ENCODE measurements at regions not wholly inside any gene's neighbourhood (a gene's known extent, or its start where the extent isn't known, plus 50 kb on each side); places are given as distances from the start of the nearest gene placed in this dataset.

DNA sequence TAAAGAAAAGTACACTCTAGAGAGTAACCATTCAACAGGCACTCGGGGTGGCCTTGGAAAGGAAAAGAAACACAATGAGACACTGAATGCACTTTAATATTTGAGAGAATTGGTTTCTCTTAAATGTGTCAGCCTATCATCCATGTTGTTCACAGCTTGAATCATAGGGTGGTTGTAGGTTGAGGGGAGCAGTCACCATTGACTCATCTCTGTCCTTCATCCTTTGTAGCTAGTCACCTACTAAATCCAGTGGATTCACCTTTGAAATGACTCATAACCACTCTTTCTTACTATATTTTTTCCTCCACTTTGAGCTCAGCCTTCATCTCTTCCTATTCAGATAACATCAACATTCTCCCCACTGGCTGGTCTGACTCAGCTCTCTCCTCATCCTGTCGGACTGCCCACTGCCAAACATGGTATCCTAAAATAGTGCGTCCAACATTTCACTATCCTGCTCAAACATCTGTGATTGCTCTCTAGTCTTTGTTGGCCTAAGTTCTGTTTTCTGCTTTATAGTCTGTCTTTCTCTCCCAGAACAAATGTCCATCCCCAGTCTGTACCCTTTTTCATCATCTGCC, 182.7 kb upstream of the GADL1 start:
- Mint-ChIP-seq H3K9me3 (peaks cover 9% of the 10 kb centered on the region), H3K36me3 (peaks cover 3% of the 10 kb centered on the region), H3K4me1 (peaks cover 2% of the 10 kb centered on the region), H3K4me3 (no peak overlapping the region), H3K27ac (no peak overlapping the region), H3K27me3 (ENCODE audit: low read depth) (no peaks in the 10 kb centered on the region)
- DNase-seq (ENCODE audit: low spot score in 2 of 2, unreplicated experiment in 2 of 2) = no peak
- TF ChIP-seq, protein P1, sequence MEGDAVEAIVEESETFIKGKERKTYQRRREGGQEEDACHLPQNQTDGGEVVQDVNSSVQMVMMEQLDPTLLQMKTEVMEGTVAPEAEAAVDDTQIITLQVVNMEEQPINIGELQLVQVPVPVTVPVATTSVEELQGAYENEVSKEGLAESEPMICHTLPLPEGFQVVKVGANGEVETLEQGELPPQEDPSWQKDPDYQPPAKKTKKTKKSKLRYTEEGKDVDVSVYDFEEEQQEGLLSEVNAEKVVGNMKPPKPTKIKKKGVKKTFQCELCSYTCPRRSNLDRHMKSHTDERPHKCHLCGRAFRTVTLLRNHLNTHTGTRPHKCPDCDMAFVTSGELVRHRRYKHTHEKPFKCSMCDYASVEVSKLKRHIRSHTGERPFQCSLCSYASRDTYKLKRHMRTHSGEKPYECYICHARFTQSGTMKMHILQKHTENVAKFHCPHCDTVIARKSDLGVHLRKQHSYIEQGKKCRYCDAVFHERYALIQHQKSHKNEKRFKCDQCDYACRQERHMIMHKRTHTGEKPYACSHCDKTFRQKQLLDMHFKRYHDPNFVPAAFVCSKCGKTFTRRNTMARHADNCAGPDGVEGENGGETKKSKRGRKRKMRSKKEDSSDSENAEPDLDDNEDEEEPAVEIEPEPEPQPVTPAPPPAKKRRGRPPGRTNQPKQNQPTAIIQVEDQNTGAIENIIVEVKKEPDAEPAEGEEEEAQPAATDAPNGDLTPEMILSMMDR (IDR thresholded peaks at IDR 0.05; ENCODE audit: unreplicated experiment) = no peak

DNA sequence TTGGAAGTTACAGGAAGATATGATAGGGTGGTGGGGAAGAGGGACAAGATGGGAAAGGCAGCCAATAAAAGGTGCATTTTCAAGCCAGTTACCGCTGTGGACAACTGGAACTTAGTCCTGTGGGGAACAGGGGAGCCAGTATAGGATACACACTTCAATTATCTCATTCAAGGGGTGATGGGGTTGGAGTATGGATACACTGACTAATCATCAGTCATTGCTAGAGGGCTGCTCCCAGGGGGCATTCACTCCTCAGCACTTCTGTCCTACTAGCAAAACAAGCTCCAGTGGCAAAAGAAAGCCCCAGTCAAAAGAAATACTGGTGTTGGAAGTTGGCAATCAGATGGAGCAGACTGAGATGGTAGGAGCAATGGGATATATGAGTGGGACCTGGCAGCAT, 183.4 kb upstream of the GADL1 start:
- Mint-ChIP-seq H3K9me3 (peaks cover 4% of the 10 kb centered on the region), H3K4me1 (peaks cover 2% of the 10 kb centered on the region), H3K4me3 (no peak overlapping the region), H3K27me3 (ENCODE audit: low read depth) (no peaks in the 10 kb centered on the region), H3K27ac (no peak overlapping the region), H3K36me3 (no peaks in the 10 kb centered on the region)
- no peak for DNase-seq (ENCODE audit: low spot score in 2 of 2, unreplicated experiment in 2 of 2)
- TF ChIP-seq, protein P1 (IDR thresholded peaks at IDR 0.05; ENCODE audit: unreplicated experiment) = no peak

DNA sequence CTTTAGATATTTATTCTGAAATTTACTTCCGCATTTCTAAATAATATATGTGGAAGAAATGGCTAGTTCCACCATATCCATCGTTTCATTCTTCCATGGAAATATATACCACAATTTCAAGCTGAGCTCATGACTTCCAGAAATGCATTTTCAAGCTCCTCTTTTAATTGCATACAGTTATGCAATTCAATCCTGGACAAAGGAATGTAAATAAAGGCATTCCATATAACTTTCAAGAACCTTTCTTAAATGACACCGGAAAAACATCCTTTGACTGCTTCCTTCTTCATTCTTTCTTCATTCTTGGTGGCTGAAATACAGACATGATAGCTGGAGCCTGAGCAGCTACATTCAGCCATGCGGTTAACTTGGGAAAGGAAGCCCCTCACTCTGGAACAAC, 185.2 kb upstream of the GADL1 start:
- H3K4me3 Mint-ChIP-seq = no peak overlapping the region
- no peaks in the 10 kb centered on the region for H3K36me3 Mint-ChIP-seq
- H3K4me1 Mint-ChIP-seq = peaks cover 2% of the 10 kb centered on the region
- no peak overlapping the region for H3K27ac Mint-ChIP-seq
- TF ChIP-seq, protein P1 (IDR thresholded peaks at IDR 0.05; ENCODE audit: unreplicated experiment) = no peak
- no peaks in the 10 kb centered on the region for H3K27me3 Mint-ChIP-seq (ENCODE audit: low read depth)
- no peaks in the 10 kb centered on the region for H3K9me3 Mint-ChIP-seq
- no peak for DNase-seq (ENCODE audit: low spot score in 2 of 2, unreplicated experiment in 2 of 2)

DNA sequence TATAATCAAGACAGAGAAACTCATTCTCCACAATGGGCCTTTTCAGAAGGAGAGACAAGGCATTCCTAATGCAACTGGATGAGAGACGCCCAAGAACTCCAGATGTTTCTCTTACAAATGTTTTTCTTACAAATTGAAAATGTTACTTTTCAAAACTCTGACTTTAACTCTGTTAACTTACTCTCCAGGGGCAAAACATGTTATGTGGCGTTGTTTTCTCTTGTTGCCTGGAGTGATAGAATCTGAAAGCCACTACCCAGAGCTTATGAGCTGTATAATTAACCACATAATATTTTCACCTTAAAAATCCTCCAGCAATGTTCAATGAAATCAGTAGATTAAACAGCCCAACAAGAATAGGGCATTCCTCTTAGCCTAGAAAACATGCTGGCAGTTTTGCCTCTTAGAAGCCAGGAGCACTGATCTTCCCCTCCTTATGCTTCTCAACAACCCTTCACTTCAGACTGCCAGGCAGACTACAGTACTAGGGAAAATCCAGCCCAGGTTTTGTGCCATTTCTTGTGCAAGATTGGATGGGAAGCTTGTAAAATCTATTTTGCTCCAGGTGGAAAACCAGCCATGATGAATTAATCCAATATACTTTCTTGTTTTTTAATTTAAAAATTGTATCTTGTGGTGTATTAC, 186.7 kb upstream of the GADL1 start:
- no peaks in the 10 kb centered on the region for H3K9me3 Mint-ChIP-seq
- TF ChIP-seq, protein P1 (IDR thresholded peaks at IDR 0.05; ENCODE audit: unreplicated experiment) = no peak
- no peaks in the 10 kb centered on the region for H3K36me3 Mint-ChIP-seq
- no peak for DNase-seq (ENCODE audit: low spot score in 2 of 2, unreplicated experiment in 2 of 2)
- peaks cover 2% of the 10 kb centered on the region for H3K4me1 Mint-ChIP-seq
- H3K27ac Mint-ChIP-seq = no peak overlapping the region
- no peaks in the 10 kb centered on the region for H3K27me3 Mint-ChIP-seq (ENCODE audit: low read depth)
- no peak overlapping the region for H3K4me3 Mint-ChIP-seq

DNA sequence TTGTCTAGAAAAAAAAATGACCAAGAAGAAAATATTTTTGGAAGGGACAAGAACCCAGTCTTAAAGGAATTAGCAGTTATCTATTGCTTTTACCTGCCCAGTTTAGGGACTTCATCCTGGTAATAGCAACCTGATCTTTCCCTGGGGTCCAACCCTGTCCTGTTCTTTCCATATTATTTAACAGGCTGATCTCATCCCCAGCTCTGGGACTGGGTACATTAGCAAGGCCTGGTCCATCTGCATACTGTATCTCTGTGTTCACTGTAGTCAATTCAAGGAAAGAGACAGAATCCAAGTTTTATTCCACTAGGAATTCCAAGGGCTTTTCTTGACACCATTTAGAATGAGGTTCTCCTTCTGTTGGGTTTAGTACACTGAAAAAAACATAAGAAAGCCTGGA, 191.7 kb upstream of the GADL1 start:
- no peak overlapping the region for H3K4me3 Mint-ChIP-seq
- TF ChIP-seq, protein P1 (IDR thresholded peaks at IDR 0.05; ENCODE audit: unreplicated experiment) = no peak
- peaks cover 16% of the 10 kb centered on the region for H3K4me1 Mint-ChIP-seq
- no peak for DNase-seq (ENCODE audit: low spot score in 2 of 2, unreplicated experiment in 2 of 2)
- no peaks in the 10 kb centered on the region for H3K27me3 Mint-ChIP-seq (ENCODE audit: low read depth)
- H3K36me3 Mint-ChIP-seq = no peaks in the 10 kb centered on the region
- H3K27ac Mint-ChIP-seq = no peak overlapping the region
- no peaks in the 10 kb centered on the region for H3K9me3 Mint-ChIP-seq
